Tongue (tissue), 2 donors: ENCODE measurements at regions not wholly inside any gene's neighbourhood (a gene's known extent, or its start where the extent isn't known, plus 50 kb on each side); places are given as distances from the start of the nearest gene placed in this dataset. TPM values are rescaled to one million over a fixed set of nuclear protein-coding genes. Genes with fewer than 3 reads are reported as not detected.

Experiments used
- DNase-seq: peaks from one replicate; pipeline ENCODE4 v3.0.0-alpha.2; 2015
- small RNA-seq: library from RNA; depleted of rRNA; stranded (forward); fragments of <200 nt; gene quantifications from one replicate; pipeline ENCODE3, GENCODE V24; 2014; ENCODE audit warnings: low replicate concordance

DNA sequence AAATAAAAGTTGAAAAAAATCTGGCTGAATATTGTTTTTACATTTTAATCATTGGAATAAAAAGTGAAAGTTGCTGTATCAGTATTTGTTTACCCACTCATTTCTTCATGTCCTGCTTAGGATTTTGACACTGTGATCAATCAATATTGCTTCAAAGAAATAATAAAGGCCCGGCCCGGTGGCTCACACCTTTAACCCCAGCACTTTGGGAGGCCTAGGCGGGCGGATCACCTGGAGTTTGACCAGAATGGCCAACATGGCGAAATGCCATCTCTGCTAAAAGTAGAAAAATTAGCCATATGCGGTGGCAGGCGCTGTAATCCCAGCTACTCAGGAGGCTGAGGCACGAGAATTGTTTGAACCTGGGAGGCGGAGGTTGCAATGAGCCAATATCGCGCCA lies 93.7 kb upstream of the CTNND2 start:
- no peak for DNase-seq

GRCh38 chr5:11992518-11992917 lies 88.3 kb upstream of the CTNND2 start:
- no peak for DNase-seq

- no peak for DNase-seq
Observed at GRCh38 chr5:11985993-11986392, 81.7 kb upstream of the CTNND2 start.

GRCh38 chr5:11984196-11984595 lies 80.0 kb upstream of the CTNND2 start:
- DNase-seq = no peak

DNA sequence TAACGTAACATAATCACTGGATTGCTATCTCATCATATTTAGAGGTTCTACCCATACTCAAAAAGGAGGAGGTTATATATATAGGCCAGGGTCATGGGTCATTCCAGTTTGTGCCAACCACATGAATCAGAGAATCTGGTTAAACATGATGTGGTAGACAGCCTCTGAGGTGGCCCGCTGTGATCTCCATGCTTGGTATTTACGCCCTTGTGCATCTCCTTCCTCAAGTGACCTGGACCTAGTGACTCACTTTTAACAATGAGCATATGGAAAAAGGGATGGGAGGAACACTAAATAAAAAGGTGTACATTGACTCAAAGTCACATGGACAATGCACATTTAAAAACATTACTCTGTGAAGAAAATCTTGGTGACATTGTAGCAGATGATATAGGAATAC lies 77.7 kb upstream of the CTNND2 start:
- no peak for DNase-seq

DNA sequence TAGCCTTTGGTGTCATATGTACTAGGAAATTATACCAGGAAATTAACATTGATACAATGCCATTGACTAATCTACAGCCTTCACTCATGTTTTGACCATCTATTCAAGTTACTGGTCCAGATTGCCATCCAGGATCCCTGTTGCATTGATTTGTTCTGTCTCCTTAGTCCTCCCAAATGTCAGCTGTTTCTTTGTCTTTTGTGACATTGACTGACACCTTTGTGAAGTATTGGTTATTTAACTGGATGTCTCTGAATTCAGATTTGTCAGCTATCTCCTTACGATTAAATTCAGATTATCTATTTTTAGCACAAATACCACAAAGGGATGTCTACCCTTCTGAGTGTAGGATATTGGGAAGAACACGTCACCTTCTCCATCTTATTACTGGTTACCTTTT lies 73.7 kb upstream of the CTNND2 start:
- no peak for DNase-seq

- DNase-seq = no peak
Observed at GRCh38 chr5:11973469-11973868, 69.2 kb upstream of the CTNND2 start.

DNA sequence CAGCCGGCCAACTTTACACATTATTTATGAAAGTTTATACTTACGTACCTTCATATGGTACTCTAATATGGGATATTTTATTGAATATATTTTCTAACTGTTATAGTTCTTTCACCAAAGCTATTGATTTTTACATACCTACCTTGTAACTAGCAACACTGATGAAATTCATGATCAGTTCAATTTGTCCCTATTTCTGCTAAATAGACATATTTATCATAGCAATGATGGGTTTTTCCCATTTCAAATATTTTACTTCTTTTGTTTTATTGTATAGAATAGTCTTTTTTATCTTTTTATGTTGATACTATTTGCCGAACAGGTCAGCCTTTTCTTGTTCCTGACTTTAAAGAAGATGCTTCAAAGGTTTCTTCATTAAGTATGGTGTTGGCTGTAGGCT lies 59.0 kb upstream of the CTNND2 start:
- no peak for DNase-seq

DNA sequence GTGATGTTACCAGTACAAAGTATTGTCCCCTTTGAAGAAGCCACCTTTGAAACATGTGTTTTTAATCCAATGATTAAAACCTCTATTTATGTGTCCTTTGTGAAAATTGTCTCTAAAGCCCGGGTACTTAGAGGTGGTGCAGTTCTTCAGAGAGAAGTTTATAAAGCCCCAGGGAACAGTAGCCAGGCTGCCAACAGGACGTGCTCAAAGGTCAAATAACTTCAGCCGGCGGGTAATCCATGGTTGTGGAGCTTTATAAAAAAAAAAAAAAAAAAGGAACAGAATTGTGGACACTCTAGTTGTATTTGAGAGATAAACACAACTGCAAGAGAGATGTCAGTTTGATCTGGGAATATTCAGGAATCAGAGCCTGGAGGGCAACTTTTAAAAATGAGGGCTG lies 57.9 kb upstream of the CTNND2 start:
- DNase-seq = no peak

DNA sequence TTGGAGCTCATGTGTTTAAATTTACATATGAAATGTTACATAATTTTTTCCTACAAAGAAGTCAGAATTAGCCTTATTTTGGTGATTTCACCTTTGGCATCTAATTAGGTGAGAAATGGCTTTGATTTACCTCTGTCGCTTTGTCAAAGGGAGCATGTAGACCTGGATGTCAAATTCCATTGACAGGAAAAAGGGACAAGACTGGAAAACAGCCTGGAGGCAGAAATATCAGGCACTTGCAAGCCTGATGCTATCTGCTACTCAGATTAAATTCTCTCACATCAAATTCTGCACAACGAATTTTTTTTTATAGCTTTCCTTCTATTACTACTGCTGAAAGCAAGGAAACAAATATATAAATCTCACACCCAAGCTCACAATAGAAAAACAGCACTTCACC lies 54.1 kb upstream of the CTNND2 start:
- DNase-seq = no peak

GRCh38 chr5:11955331-11955730 lies 51.1 kb upstream of the CTNND2 start:
- DNase-seq = peak; percentile 0

Small RNAs in the stretch of these regions (small RNA-seq; reads per million reads assigned to genes)
- not detected for gene RNU6-679P
